ENCODE measurements at regions not wholly inside any gene's neighbourhood (a gene's known extent, or its start where the extent isn't known, plus 50 kb on each side); places are given as distances from the start of the nearest gene placed in this dataset.
A peak's percentile ranks its signal among the peaks of the same experiment; 100 is the strongest.

- TF ChIP-seq, protein P1, sequence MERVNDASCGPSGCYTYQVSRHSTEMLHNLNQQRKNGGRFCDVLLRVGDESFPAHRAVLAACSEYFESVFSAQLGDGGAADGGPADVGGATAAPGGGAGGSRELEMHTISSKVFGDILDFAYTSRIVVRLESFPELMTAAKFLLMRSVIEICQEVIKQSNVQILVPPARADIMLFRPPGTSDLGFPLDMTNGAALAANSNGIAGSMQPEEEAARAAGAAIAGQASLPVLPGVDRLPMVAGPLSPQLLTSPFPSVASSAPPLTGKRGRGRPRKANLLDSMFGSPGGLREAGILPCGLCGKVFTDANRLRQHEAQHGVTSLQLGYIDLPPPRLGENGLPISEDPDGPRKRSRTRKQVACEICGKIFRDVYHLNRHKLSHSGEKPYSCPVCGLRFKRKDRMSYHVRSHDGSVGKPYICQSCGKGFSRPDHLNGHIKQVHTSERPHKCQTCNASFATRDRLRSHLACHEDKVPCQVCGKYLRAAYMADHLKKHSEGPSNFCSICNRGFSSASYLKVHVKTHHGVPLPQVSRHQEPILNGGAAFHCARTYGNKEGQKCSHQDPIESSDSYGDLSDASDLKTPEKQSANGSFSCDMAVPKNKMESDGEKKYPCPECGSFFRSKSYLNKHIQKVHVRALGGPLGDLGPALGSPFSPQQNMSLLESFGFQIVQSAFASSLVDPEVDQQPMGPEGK (CRISPR knock-in tag; IDR thresholded peaks at IDR 0.05; ENCODE audit: borderline replicate concordance), result no peak
- TF ChIP-seq ZNF445 (CRISPR knock-in tag; IDR thresholded peaks at IDR 0.05; ENCODE audit: low read depth) (no peak), ATF2 (CRISPR knock-in tag; IDR thresholded peaks at IDR 0.05) (no peak), SIRT6 (IDR thresholded peaks at IDR 0.05; ENCODE audit: low read depth, low read length) (no peak), ZNF431 (CRISPR knock-in tag; IDR thresholded peaks at IDR 0.05) (no peak), TAF9B (IDR thresholded peaks at IDR 0.05; ENCODE audit: partially characterized antibody) (no peak), NONO (IDR thresholded peaks at IDR 0.05; ENCODE audit: low read depth in 2 of 2, low read length in 1 of 2) (no peak), SRF (CRISPR knock-in tag; IDR thresholded peaks at IDR 0.05) (no peak), OTX1 (CRISPR knock-in tag; IDR thresholded peaks at IDR 0.05) (no peak), HDGF (IDR thresholded peaks at IDR 0.05) (peak; percentile 62; the same call in 1 of the 2 replicates), PHF8 (IDR thresholded peaks at IDR 0.05; ENCODE audit: borderline replicate concordance, low read length) (no peak), ZC3H11A (IDR thresholded peaks at IDR 0.05; ENCODE audit: low read depth, low read length) (no peak), CHCHD3 (CRISPR knock-in tag; IDR thresholded peaks at IDR 0.05) (no peak), ATF3 (IDR thresholded peaks at IDR 0.05) (no peak), ATF3 (CRISPR knock-in tag; conservative IDR thresholded peaks at IDR 0.05) (no peak), ZNF224 (CRISPR knock-in tag; IDR thresholded peaks at IDR 0.05) (no peak), SLC30A9 (CRISPR knock-in tag; IDR thresholded peaks at IDR 0.05) (no peak), FOSL1 (tag; conservative IDR thresholded peaks at IDR 0.05) (0 out of 2 replicates have a peak, but pooled peaks have one; percentile 21), ZBTB8A (IDR thresholded peaks at IDR 0.05; ENCODE audit: partially characterized antibody) (no peak)
- TF ChIP-seq, protein P2, sequence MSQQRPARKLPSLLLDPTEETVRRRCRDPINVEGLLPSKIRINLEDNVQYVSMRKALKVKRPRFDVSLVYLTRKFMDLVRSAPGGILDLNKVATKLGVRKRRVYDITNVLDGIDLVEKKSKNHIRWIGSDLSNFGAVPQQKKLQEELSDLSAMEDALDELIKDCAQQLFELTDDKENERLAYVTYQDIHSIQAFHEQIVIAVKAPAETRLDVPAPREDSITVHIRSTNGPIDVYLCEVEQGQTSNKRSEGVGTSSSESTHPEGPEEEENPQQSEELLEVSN (IDR thresholded peaks at IDR 0.05; ENCODE audit: borderline replicate concordance in 1 of 2, extremely low read depth in 1 of 2, insufficient read depth in 1 of 2, insufficient read length in 1 of 2, low read depth in 1 of 2, low read length in 1 of 2, poor library complexity in 1 of 2, severe bottlenecking in 1 of 2), result no peak
- TF ChIP-seq, protein P3, sequence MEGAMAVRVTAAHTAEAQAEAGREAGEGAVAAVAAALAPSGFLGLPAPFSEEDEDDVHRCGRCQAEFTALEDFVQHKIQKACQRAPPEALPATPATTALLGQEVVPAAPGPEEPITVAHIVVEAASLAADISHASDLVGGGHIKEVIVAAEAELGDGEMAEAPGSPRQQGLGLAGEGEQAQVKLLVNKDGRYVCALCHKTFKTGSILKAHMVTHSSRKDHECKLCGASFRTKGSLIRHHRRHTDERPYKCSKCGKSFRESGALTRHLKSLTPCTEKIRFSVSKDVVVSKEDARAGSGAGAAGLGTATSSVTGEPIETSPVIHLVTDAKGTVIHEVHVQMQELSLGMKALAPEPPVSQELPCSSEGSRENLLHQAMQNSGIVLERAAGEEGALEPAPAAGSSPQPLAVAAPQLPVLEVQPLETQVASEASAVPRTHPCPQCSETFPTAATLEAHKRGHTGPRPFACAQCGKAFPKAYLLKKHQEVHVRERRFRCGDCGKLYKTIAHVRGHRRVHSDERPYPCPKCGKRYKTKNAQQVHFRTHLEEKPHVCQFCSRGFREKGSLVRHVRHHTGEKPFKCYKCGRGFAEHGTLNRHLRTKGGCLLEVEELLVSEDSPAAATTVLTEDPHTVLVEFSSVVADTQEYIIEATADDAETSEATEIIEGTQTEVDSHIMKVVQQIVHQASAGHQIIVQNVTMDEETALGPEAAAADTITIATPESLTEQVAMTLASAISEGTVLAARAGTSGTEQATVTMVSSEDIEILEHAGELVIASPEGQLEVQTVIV (CRISPR knock-in tag; IDR thresholded peaks at IDR 0.05; ENCODE audit: borderline replicate concordance), result no peak
Measured at GRCh38 chr11:33970984-33971466, 79.1 kb upstream of the LMO2 start (continued).

Measured in K562 (cell line).